HTR-8/SVneo (cell line): ENCODE measurements at regions not wholly inside any gene's neighbourhood (a gene's known extent, or its start where the extent isn't known, plus 50 kb on each side); places are given as distances from the start of the nearest gene placed in this dataset.
"Not testable (repeated sequence)": the region's sequence is repeated elsewhere in the genome, so short reads cannot be mapped to it uniquely, and the experiment has no call there.

ENCODE experiments used
- DNase-seq: peaks from one replicate; pipeline ENCODE4 v3.0.0; 2011; ENCODE audit warnings: low spot score, mixed read lengths; ENCODE audit not compliant: insufficient read length
- FAIRE-seq: peaks from 2 replicates; lab custom pipeline; 2011; peaks lifted over from hg19 to GRCh38; lab: Jason Lieb, UNC

DNA sequence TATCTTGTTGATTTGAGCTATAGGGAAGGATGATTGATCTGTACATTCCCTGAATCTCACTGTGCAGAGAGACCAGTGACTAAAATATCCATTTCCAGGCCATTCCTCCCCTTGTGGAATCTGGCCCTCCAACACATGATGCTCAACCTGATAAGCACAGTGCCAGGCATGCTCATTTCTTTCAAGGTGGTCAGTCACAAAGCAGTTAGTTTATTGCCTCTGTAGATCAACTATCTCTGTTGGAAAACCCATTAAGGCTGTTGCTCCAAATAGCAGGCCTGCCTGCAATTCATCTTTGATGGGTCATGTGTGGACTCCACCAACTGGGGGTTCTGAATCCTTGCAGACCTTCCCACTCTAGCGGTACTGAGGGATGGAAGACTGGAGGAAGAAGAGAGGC is 168.6 kb upstream of the FOXK1 start:
- FAIRE-seq (no peak), DNase-seq (no peak)

DNA sequence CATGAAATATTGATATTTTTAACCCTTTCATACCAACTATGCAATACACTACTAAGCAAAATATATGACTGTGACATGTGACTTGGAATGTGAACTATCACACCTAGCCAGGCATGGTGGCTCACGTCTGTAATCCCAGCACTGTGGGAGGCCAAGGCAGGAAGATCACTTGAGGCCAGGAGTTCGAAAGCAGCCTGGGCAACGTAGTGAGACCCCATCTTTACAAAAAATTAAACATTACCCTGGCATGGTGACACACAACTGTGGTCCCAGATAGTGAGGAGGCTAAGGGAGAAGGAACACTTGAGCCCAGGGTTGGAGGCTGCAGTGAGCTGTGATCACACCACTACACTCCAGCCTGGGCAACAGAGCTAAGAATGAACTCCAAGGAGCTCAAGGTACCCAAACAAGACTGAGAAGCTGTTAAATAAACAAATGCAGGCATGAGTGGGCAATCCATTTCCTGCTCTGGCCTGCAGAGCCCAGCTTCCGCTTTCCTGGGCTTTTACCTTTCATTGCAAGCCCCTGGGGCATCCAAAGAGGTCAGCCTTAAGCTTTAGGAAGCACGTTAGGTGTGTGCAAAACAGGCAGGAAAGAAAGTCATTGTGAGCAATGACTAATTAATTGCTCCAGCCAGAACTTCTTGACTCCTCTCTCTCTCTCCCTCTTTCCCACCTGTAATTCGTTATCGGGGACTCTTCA is 162.1 kb upstream of the FOXK1 start:
- no peak for FAIRE-seq

DNA sequence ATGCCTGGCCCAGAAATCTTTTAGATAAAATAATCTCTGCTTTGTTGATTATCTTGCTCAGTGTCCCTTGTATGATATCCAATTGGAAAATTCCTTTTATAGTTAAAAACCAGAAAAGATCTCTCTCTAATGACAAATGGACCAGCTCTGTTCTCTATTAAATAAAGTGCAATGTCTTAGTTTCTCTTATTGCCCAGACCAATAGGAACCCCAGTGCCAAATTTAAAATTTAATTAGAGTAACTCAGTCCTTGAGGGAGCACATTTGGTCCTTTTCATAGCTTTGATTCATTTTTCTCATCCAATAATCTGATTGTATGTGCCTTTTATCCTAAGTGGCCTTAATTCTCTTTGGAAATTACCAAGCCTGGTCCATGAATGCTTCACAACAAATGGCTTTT is 158.9 kb upstream of the FOXK1 start:
- DNase-seq = no peak
- no peak for FAIRE-seq

More for the DNA sequence above, 162.1 kb upstream of the FOXK1 start:
- no peak for DNase-seq

GRCh38 chr7:4523873-4524272 is 158.2 kb upstream of the FOXK1 start:
- FAIRE-seq (no peak), DNase-seq (no peak)

GRCh38 chr7:4525884-4526283 is 156.2 kb upstream of the FOXK1 start:
- no peak for DNase-seq
- FAIRE-seq = no peak

DNA sequence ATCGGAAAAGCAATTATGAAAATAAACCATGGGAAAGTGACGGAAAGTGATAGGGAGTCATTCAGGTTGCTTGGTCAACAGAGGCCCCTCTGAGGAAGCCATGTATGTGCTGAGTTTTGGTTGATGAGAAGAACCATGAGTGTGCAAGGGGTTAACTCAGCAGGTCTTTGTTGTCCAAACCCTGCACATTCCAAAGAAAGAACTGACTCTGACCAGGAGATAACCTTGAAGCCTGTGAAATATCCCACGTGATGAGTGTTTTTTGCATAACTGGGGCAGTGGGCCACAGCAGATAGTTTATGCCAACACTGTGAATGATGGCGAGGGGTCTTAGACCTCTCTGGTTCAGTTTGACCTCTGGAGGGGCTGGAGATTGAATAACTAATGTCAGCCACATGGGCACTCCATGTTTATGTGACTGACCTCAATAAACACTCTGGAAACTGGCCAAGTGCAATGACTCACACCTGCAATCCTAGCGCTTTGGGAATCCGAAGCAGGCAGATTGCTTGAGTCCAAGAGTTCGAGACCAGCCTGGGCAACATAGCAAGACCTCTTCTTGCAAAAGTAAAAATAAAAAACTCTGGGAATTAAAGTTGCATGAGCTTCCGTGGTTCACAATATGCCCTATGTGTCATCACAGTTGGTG is 154.0 kb upstream of the FOXK1 start:
- FAIRE-seq = no peak

GRCh38 chr7:4531236-4531635 is 150.9 kb upstream of the FOXK1 start:
- FAIRE-seq = no peak
- DNase-seq = no peak

More for the DNA sequence above, 154.0 kb upstream of the FOXK1 start:
- DNase-seq = no peak

GRCh38 chr7:4533339-4533738 is 148.8 kb upstream of the FOXK1 start:
- not testable (repeated sequence) for DNase-seq, FAIRE-seq

GRCh38 chr7:4549681-4550080 is 132.4 kb upstream of the FOXK1 start:
- DNase-seq (no peak), FAIRE-seq (no peak)

DNA sequence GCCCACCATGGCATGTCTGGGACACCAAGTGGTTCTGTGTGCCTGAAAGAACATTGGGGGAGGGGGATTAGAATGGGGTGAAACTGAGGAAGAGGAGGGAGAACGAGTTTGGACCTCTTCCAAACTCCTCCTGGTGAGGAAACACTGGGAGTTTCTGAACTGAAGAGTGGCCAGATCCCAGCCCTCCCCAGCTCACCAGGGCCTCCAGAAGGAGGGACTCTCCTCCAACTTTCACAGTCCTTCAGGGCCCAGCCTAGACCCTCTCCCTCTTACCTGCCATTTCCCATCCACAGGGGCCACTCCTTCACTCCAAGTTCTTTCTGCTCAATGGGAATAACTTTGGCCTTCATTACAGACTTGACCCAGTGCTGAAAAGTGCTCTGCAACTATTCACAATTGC is 132.0 kb upstream of the FOXK1 start:
- FAIRE-seq = no peak
- DNase-seq = no peak

GRCh38 chr7:4552985-4553384 is 129.1 kb upstream of the FOXK1 start:
- FAIRE-seq = no peak
- DNase-seq = no peak

GRCh38 chr7:4556868-4557793 is 125.0 kb upstream of the FOXK1 start:
- no peak for FAIRE-seq
- DNase-seq = no peak

DNA sequence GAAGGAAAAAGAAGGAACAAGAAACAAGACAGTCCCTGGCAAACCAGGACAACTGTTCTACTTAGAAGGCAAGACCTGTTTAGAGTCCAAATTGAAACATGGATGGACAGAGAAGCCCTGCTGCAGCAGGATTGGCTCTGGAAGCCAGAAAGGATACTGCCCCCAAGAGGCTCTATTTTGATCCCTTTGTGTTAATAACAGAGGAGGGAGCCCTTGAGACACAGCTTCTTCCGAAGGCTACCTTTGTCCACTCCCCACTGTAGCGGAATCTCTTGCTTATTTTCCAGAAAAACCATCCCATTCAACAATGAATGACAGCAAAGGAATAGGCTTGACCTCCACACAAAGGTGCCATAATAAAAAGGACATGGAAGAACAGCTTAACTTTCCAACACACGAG is 120.3 kb upstream of the FOXK1 start:
- peak; percentile 21 for DNase-seq
- no peak for FAIRE-seq

- DNase-seq = no peak
- peak; percentile 38 for FAIRE-seq
Observed at GRCh38 chr7:4566714-4567113, 115.4 kb upstream of the FOXK1 start.

DNA sequence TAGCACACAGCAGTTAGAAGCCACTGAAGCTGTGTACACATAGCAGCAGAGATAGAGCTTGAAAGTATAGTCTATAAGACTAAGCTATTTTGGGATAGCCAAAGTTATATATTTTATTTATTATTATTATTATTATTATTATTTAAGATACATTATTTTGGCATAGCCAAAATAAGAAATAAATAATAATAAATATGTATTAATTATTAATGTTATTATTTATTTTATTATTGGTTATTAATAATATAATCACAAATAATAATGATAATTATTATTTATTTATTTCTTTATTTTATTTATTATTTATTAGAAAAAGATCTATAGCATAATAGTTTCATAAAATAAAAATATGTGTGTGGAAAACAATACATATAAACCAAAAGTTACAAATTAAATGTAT is 107.2 kb upstream of the FOXK1 start:
- no peak for FAIRE-seq
- no peak for DNase-seq

DNA sequence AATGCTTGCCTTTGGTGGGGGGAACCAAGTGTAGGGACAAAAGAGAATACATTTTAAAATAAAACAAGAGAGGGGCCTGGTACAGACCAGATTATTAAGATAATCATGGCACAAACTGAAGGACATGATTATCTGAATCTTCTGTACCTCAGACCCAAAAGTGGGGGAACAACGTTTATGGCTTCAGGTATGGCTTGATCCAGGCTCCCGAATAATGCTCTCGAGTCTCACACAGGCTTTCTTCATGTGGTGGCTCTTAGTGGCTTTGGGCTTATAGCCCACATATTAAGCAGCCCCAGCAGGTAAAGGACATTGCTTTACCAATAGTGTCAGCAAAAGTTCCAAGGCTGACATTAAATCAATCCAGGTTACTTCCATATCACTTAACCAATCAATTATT is 106.8 kb upstream of the FOXK1 start:
- DNase-seq (no peak), FAIRE-seq (no peak)

DNA sequence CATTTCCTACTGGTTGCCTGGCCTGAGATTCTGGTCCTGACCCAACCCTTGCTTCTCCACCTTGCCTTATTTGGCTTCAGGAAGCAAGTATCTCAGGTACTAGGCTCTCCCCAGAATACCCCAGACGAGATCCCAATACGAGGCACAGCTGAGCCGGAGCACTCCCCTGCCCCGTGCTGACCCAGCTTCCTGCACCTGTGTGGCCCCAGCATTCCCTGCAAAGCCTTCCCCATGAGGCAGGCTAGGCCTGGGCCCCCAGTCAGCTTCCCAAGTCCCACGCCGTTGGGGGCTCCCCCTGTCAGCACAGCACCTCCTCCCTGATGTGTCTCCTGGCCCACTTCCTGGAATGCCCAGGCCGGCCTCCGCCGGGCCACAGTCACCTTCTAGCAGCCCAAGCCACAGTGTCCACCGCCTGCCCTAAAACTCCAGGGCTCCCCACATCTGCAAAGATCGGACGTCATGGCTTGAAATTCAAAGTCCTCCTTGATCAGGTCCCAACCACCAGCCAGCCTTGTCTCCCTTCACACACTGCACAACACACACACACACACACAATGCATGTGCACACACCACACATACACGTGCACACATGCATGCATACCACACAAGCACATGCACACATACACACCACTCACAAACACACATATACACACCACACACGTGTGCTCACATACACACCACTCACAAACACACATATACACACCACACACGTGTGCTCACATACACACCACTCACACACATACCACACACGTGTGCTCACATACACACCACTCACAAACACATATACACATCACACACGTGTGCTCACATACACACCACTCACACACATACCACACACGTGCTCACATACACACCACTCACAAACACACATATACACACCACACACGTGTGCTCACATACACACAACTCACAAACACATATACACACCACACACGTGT is 78.9 kb upstream of the FOXK1 start:
- DNase-seq = no peak
- FAIRE-seq = peak; percentile 100

DNA sequence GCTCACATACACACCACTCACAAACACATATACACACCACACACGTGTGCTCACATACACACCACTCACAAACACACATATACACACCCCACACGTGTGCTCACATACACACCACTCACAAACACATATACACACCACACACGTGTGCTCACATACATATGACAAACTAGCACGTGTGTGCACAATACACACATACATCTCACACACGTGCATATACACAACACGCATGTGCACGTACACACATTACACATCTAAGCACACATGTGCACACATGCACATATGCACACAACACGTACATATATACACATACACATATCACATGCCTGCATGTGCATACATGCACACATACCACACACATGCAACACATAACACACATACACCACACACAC is 78.3 kb upstream of the FOXK1 start:
- DNase-seq = no peak
- FAIRE-seq = no peak

DNA sequence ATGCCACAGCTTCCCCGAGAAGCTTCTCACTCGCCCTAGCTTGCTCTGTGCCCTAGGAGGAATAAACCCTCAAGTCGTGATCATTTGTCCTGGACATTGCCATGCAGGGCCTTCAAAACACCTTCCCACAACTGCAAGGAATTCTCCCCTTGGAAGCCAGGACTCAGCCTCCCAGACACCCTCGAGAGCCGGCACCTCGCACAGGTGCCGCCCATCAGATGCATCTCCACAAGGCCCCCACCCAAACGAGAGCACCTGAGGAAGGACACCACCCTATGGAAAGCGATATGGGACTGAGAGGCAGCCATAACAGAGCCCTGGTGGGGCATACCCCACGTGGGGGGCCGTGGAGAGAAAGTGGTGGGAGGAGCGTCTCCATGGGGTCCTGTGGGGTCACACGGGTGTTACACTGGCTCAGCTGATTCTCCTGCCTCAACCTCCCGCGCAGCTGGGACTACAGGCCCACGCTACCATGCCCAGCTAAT is 77.6 kb upstream of the FOXK1 start:
- FAIRE-seq = no peak
- DNase-seq = no peak

- no peak for DNase-seq
- FAIRE-seq = no peak
Observed at GRCh38 chr7:4606797-4607196, 75.3 kb upstream of the FOXK1 start.
